Left lung (tissue), 4 donors: ENCODE measurements at regions not wholly inside any gene's neighbourhood (a gene's known extent, or its start where the extent isn't known, plus 50 kb on each side); places are given as distances from the start of the nearest gene placed in this dataset.
"Not testable (repeated sequence)": the region's sequence is repeated elsewhere in the genome, so short reads cannot be mapped to it uniquely, and the experiment has no call there.

ENCODE experiments used
- ATAC-seq: fragments of 200-7000 bp; cut with Tn5 transposase; one replicate; pipeline ENCODE4 v1.9.1; 2020; ENCODE audit warnings: moderate library complexity
- DNase-seq, 4 donors: peaks; one replicate each; pipeline ENCODE4 v3.0.0-alpha.2; 2013 to 2020
- H3K27ac ChIP-seq, 2 donors: fragments of 200-600 bp; sonication (generic) in 1 of 2; one replicate each; pipeline versions ENCODE4 v1.5.0 to v1.8.0; 2020 to 2021
- H3K27me3 ChIP-seq, 2 donors: fragments of 200-600 bp; sonication (generic) in 1 of 2; one replicate each; pipeline versions ENCODE4 v1.5.0 to v1.8.0; 2020 to 2021
- H3K36me3 ChIP-seq, 2 donors: fragments of 200-600 bp; sonication (generic) in 1 of 2; one replicate each; pipeline versions ENCODE4 v1.5.0 to v1.8.0; 2020 to 2021
- H3K4me1 ChIP-seq, 2 donors: fragments of 200-600 bp; one replicate each; pipeline ENCODE4 v1.8.0; 2021
- H3K4me3 ChIP-seq, 2 donors: fragments of 200-600 bp; sonication (generic) in 1 of 2; one replicate each; pipeline versions ENCODE4 v1.5.0 to v1.8.0; 2020 to 2021; ENCODE audit warnings: mild to moderate bottlenecking in 1 of 2
- H3K9me3 ChIP-seq, 2 donors: fragments of 200-600 bp; sonication (generic) in 1 of 2; one replicate each; pipeline versions ENCODE4 v1.5.0 to v1.8.0; 2020 to 2021
- CTCF ChIP-seq, 2 donors: fragments of 200-600 bp; sonication (generic) in 1 of 2; IDR thresholded peaks; one replicate each; pipeline versions ENCODE4 v1.5.0 to v1.8.0; 2021; ENCODE audit warnings: antibody characterized with exemption in 2 of 2
- intact Hi-C, 2 donors: fragments of 100-400 bp; cut with DNase I; formaldehyde crosslinking; loops; one replicate each; pipeline versions ENCODE4 v1.11.2 to v1.14.2; 2022
- donor health status: DM: no; HTN: yes; CAD: no.
- donor health status: DM: no; HTN: no; CAD: no.

- no peak for TF ChIP-seq CTCF (IDR thresholded peaks at IDR 0.05)
- H3K4me1 ChIP-seq: no peaks in the 10 kb centered on the region
- no peak overlapping the region for H3K4me3 ChIP-seq
- H3K27ac ChIP-seq: no peak overlapping the region
- no peaks in the 10 kb centered on the region for H3K27me3 ChIP-seq
- H3K36me3 ChIP-seq: no peaks in the 10 kb centered on the region
- DNase-seq (peak in 1 of 4 donors; percentile 13), ATAC-seq (peak; percentile 83)
- intact Hi-C loops: no loop called here
- peaks cover 0 to 2% of the 10 kb centered on the region in 2 donors for H3K9me3 ChIP-seq
These were observed 973.2 kb downstream of the AACS start for GRCh38 chr12:126038434-126038833.

GRCh38 chr12:126040307-126040706 is 975.1 kb downstream of the AACS start:
- Histone ChIP-seq H3K36me3 (no peaks in the 10 kb centered on the region), H3K9me3 (peaks cover 0 to 5% of the 10 kb centered on the region in 2 donors), H3K4me1 (no peaks in the 10 kb centered on the region), H3K27me3 (no peaks in the 10 kb centered on the region), H3K27ac (no peak overlapping the region), H3K4me3 (no peak overlapping the region)
- TF ChIP-seq CTCF (IDR thresholded peaks at IDR 0.05): no peak
- DNase-seq (no peak), ATAC-seq (no peak)
- intact Hi-C loops: no loop called here

GRCh38 chr12:126042286-126042685 is 977.1 kb downstream of the AACS start:
- Histone ChIP-seq H3K36me3 (no peaks in the 10 kb centered on the region), H3K4me3 (no peak overlapping the region)
- DNase-seq: no peak

GRCh38 chr12:126049501-126049900 is 984.3 kb downstream of the AACS start:
- intact Hi-C loops, H3K27ac ChIP-seq, H3K36me3 ChIP-seq, H3K9me3 ChIP-seq, H3K4me3 ChIP-seq, DNase-seq, H3K4me1 ChIP-seq, ATAC-seq, H3K27me3 ChIP-seq: not testable (repeated sequence)

More at GRCh38 chr12:126042286-126042685, 977.1 kb downstream of the AACS start:
- intact Hi-C loops: no loop called here
- no peak for ATAC-seq
- no peak overlapping the region for H3K27ac ChIP-seq
- H3K27me3 ChIP-seq: no peaks in the 10 kb centered on the region
- H3K9me3 ChIP-seq: peaks cover 0 to 5% of the 10 kb centered on the region in 2 donors
- no peak for TF ChIP-seq CTCF (IDR thresholded peaks at IDR 0.05)
- no peaks in the 10 kb centered on the region for H3K4me1 ChIP-seq

GRCh38 chr12:126051611-126052107 is 986.4 kb downstream of the AACS start:
- Histone ChIP-seq H3K27me3 (no peaks in the 10 kb centered on the region), H3K27ac (no peak overlapping the region), H3K36me3 (no peaks in the 10 kb centered on the region), H3K4me3 (no peak overlapping the region), H3K4me1 (no peaks in the 10 kb centered on the region), H3K9me3 (no peaks in the 10 kb centered on the region)
- no peak for DNase-seq
- TF ChIP-seq CTCF (IDR thresholded peaks at IDR 0.05): no peak
- intact Hi-C loops: no loop called here
- ATAC-seq: peak; percentile 35

GRCh38 chr12:126055521-126055920 is 990.3 kb downstream of the AACS start:
- H3K4me3 ChIP-seq: no peak overlapping the region
- H3K27ac ChIP-seq: no peak overlapping the region
- no peak for ATAC-seq
- DNase-seq: no peak
- H3K4me1 ChIP-seq: no peaks in the 10 kb centered on the region
- no peaks in the 10 kb centered on the region for H3K36me3 ChIP-seq
- TF ChIP-seq CTCF (IDR thresholded peaks at IDR 0.05): no peak
- intact Hi-C loops: no loop called here
- no peaks in the 10 kb centered on the region for H3K9me3 ChIP-seq
- no peaks in the 10 kb centered on the region for H3K27me3 ChIP-seq
